Osteoblast (primary cell): ENCODE measurements at regions not wholly inside any gene's neighbourhood (a gene's known extent, or its start where the extent isn't known, plus 50 kb on each side); places are given as distances from the start of the nearest gene placed in this dataset.

Experiments used
- DNase-seq: peaks from one replicate; pipeline ENCODE4 v3.0.0; 2011; ENCODE audit warnings: low spot score, mixed read lengths; ENCODE audit not compliant: insufficient read length; ENCODE audit errors: missing footprints
- H2AFZ ChIP-seq: 2 replicates; pipeline ENCODE4 v1.6.0; 2011; ENCODE audit warnings: mild to moderate bottlenecking, low read length
- H3K27ac ChIP-seq: 2 replicates; pipeline ENCODE4 v1.5.1; 2011; ENCODE audit warnings: mild to moderate bottlenecking, low read depth, low read length, moderate library complexity
- H3K27me3 ChIP-seq: 2 replicates; pipeline ENCODE4 v1.6.0; 2012; ENCODE audit warnings: mild to moderate bottlenecking, control low read depth, inconsistent platforms, low read length, moderate library complexity; ENCODE audit not compliant: insufficient read depth
- H3K36me3 ChIP-seq: 2 replicates; pipeline ENCODE4 v1.5.1; 2011; ENCODE audit warnings: mild to moderate bottlenecking, low read length, control low read depth, moderate library complexity; ENCODE audit not compliant: insufficient read depth
- H3K4me1 ChIP-seq: 2 replicates; pipeline ENCODE4 v1.5.1; 2011; ENCODE audit warnings: mild to moderate bottlenecking, low read length, control low read depth, moderate library complexity; ENCODE audit not compliant: insufficient read depth
- H3K4me2 ChIP-seq: 2 replicates; pipeline ENCODE4 v1.6.0; 2011; ENCODE audit warnings: mild to moderate bottlenecking, low read length; ENCODE audit not compliant: insufficient read depth
- H3K4me3 ChIP-seq: fragments of 200-600 bp; sonication (generic); 3 replicates; pipeline ENCODE4 v1.5.1; 2012; ENCODE audit warnings: mild to moderate bottlenecking, low read length, inconsistent platforms; ENCODE audit not compliant: insufficient read depth
- H3K79me2 ChIP-seq: 2 replicates; pipeline ENCODE4 v1.6.0; 2012; ENCODE audit warnings: mild to moderate bottlenecking, low read length, control low read depth, inconsistent platforms; ENCODE audit not compliant: insufficient read depth
- H3K9me3 ChIP-seq: 2 replicates; pipeline ENCODE4 v1.5.1; 2011; ENCODE audit warnings: low read depth, low read length, control low read depth
- H4K20me1 ChIP-seq: 2 replicates; pipeline ENCODE4 v1.6.0; 2012; ENCODE audit warnings: mild to moderate bottlenecking, low read length, control low read depth; ENCODE audit not compliant: insufficient read depth
- TF ChIP-seq, protein P1 (sequence below): IDR thresholded peaks from 2 replicates; pipeline ENCODE4 v1.5.1; 2011; ENCODE audit warnings: mild to moderate bottlenecking, low read depth, low read length, moderate library complexity; ENCODE audit errors: extremely low read depth

DNA sequence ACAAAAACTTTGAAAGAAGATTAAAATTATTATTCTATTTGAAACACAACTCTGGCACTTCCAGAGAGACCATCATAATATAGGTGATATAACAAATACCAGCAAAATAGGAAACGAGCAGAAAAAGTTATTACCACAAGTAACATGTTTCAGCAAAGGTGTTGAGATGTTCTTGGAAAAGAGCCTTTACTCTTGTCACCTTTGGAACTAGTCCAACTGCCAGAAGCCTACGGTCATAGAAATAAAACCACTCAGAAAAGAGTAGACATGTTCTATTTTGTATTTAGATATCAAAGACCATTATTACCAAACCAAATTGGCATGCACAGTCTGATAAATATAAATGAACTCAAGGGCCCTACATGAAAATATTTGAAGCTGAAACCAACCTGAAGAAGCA, 145.0 kb upstream of the DMAC1 start:
- no peaks in the 10 kb centered on the region for H3K27me3 ChIP-seq
- no peak overlapping the region for H3K4me2 ChIP-seq
- no peaks in the 10 kb centered on the region for H3K79me2 ChIP-seq
- H2AFZ ChIP-seq: no peak overlapping the region
- no peak overlapping the region for H3K27ac ChIP-seq
- H4K20me1 ChIP-seq: no peaks in the 10 kb centered on the region
- peaks cover 2% of the 10 kb centered on the region for H3K9me3 ChIP-seq
- no peak overlapping the region for H3K4me3 ChIP-seq
- no peaks in the 10 kb centered on the region for H3K4me1 ChIP-seq
- DNase-seq: no peak
- TF ChIP-seq, protein P1, sequence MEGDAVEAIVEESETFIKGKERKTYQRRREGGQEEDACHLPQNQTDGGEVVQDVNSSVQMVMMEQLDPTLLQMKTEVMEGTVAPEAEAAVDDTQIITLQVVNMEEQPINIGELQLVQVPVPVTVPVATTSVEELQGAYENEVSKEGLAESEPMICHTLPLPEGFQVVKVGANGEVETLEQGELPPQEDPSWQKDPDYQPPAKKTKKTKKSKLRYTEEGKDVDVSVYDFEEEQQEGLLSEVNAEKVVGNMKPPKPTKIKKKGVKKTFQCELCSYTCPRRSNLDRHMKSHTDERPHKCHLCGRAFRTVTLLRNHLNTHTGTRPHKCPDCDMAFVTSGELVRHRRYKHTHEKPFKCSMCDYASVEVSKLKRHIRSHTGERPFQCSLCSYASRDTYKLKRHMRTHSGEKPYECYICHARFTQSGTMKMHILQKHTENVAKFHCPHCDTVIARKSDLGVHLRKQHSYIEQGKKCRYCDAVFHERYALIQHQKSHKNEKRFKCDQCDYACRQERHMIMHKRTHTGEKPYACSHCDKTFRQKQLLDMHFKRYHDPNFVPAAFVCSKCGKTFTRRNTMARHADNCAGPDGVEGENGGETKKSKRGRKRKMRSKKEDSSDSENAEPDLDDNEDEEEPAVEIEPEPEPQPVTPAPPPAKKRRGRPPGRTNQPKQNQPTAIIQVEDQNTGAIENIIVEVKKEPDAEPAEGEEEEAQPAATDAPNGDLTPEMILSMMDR: no peak
- no peaks in the 10 kb centered on the region for H3K36me3 ChIP-seq

DNA sequence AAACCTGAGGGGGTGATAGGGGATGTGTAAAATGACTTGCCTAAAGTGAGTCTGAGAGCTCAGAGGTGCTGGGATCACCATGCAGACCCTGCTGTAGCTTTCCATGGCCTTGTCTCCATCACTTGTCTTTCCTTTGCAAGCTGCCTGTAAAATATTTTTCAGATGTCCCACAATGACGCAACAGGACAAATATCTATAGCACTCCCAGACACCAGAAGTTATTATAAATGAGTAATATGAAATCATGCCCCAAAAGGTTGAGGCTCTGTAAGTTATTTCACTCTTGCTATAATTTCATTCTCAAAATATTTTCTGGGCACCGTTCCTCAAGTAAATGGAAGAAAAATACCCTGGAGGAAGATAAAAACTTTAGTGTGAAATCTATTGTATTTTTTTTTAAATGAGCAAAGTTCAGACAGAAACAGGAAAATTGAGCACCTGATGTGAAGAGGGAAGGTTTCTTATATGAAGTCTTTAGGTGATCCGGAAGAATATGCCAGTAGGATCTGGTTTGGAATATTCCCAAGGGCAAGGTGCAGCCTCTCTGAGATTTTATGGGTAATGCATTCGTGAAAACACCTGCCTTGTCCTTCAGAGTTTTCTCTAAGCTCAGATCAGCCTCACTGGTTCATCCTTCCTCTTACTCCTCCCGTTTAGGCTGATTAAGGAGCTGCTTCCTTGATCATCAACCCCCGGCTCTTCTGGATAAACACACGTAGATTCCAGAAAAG, 138.3 kb upstream of the DMAC1 start:
- TF ChIP-seq, protein P1: no peak
- DNase-seq: no peak
- H3K9me3 ChIP-seq: peaks cover 2% of the 10 kb centered on the region

DNA sequence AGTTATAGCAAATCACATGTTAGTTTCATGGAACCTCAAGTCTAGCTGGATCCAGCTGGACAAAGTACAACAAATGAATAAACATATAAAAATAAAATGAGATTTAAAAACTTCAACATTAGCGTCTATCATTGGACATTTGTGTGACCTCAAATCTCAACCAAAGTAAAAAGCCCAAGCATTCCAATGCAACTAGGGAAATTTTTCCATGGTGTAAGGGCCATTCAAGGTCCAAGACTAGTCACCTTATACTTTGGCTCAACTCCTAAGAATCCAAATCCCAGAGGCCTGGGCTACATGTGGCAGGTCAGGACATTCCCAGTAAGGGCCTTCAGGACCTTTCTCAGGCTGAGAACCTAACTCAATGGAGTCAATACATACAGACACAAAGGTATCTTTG, 137.4 kb upstream of the DMAC1 start:
- Histone ChIP-seq H3K36me3 (no peaks in the 10 kb centered on the region), H3K79me2 (no peaks in the 10 kb centered on the region), H3K4me3 (no peak overlapping the region), H3K4me2 (no peak overlapping the region), H4K20me1 (no peaks in the 10 kb centered on the region), H3K4me1 (no peaks in the 10 kb centered on the region), H3K27me3 (no peaks in the 10 kb centered on the region), H3K27ac (no peak overlapping the region), H2AFZ (no peak overlapping the region), H3K9me3 (peaks cover 2% of the 10 kb centered on the region)
- DNase-seq: no peak
- TF ChIP-seq, protein P1: no peak

More for the DNA sequence above, 138.3 kb upstream of the DMAC1 start:
- Histone ChIP-seq H3K79me2 (no peaks in the 10 kb centered on the region), H3K27ac (no peak overlapping the region), H3K4me3 (no peak overlapping the region), H3K4me1 (no peaks in the 10 kb centered on the region), H3K36me3 (no peaks in the 10 kb centered on the region), H3K4me2 (no peak overlapping the region), H2AFZ (no peak overlapping the region), H3K27me3 (no peaks in the 10 kb centered on the region), H4K20me1 (no peaks in the 10 kb centered on the region)

DNA sequence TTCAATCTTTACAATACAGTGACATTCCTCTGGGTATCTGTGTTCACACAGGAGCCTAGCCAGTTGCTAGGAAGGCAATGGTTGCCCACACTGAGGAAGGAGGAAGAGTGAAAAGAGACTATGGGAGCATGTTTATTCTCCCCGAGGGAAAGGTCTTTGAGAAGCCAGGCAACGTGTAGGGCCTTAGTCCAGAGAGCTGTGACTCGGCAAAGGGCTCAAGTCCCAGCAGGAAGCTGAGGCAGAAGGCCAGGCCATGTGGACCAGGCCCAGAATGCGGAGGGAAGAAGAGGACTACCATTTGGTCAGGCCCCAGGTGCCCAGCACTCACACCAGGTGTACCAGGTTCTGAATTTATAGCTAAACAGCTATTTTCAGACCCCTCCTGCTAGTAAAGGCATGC, 136.6 kb upstream of the DMAC1 start:
- H3K4me2 ChIP-seq: no peak overlapping the region
- no peaks in the 10 kb centered on the region for H3K4me1 ChIP-seq
- H3K4me3 ChIP-seq: no peak overlapping the region
- no peak overlapping the region for H2AFZ ChIP-seq
- TF ChIP-seq, protein P1: no peak
- no peaks in the 10 kb centered on the region for H3K36me3 ChIP-seq
- no peaks in the 10 kb centered on the region for H3K79me2 ChIP-seq
- no peak overlapping the region for H3K27ac ChIP-seq
- H3K9me3 ChIP-seq: peaks cover 2% of the 10 kb centered on the region
- no peaks in the 10 kb centered on the region for H4K20me1 ChIP-seq
- no peaks in the 10 kb centered on the region for H3K27me3 ChIP-seq
- DNase-seq: no peak
